ENCODE measurements at regions not wholly inside any gene's neighbourhood (a gene's known extent, or its start where the extent isn't known, plus 50 kb on each side); places are given as distances from the start of the nearest gene placed in this dataset.

- no peak for DNase-seq
- no peak for TF ChIP-seq CTCF (IDR thresholded peaks at IDR 0.05; ENCODE audit: low read depth, low read length)
Observed at GRCh38 chr14:53509276-53510244, 356.4 kb upstream of the DDHD1 start.

GRCh38 chr14:53501361-53502211 lies 348.5 kb upstream of the DDHD1 start:
- H3K4me3 ChIP-seq (ENCODE audit: low read depth, low read length) = no peak overlapping the region
- no peak for DNase-seq
- H3K4me1 ChIP-seq = no peaks in the 10 kb centered on the region
- no peak for TF ChIP-seq CTCF (IDR thresholded peaks at IDR 0.05; ENCODE audit: low read depth, low read length)
- H3K36me3 ChIP-seq = no peaks in the 10 kb centered on the region
- no peaks in the 10 kb centered on the region for H3K9me3 ChIP-seq
- H3K27me3 ChIP-seq = no peaks in the 10 kb centered on the region

More at GRCh38 chr14:53509276-53510244, 356.4 kb upstream of the DDHD1 start:
- Histone ChIP-seq H3K9me3 (no peaks in the 10 kb centered on the region), H3K4me1 (no peaks in the 10 kb centered on the region), H3K36me3 (no peaks in the 10 kb centered on the region), H3K4me3 (ENCODE audit: low read depth, low read length) (no peak overlapping the region), H3K27me3 (no peaks in the 10 kb centered on the region)

- Histone ChIP-seq H3K36me3 (no peaks in the 10 kb centered on the region), H3K9me3 (no peaks in the 10 kb centered on the region), H3K4me1 (no peaks in the 10 kb centered on the region), H3K4me3 (ENCODE audit: low read depth, low read length) (no peak overlapping the region), H3K27me3 (no peaks in the 10 kb centered on the region)
- TF ChIP-seq CTCF (IDR thresholded peaks at IDR 0.05; ENCODE audit: low read depth, low read length) = no peak
- no peak for DNase-seq
Observed at GRCh38 chr14:53500191-53500590, 347.1 kb upstream of the DDHD1 start.

GRCh38 chr14:53496668-53497067 lies 343.5 kb upstream of the DDHD1 start:
- Histone ChIP-seq H3K27me3 (no peaks in the 10 kb centered on the region), H3K36me3 (no peaks in the 10 kb centered on the region), H3K4me3 (ENCODE audit: low read depth, low read length) (no peak overlapping the region), H3K4me1 (no peaks in the 10 kb centered on the region), H3K9me3 (no peaks in the 10 kb centered on the region)
- DNase-seq = no peak
- TF ChIP-seq CTCF (IDR thresholded peaks at IDR 0.05; ENCODE audit: low read depth, low read length) = no peak

GRCh38 chr14:53495846-53496343 lies 342.8 kb upstream of the DDHD1 start:
- no peak for TF ChIP-seq CTCF (IDR thresholded peaks at IDR 0.05; ENCODE audit: low read depth, low read length)
- Histone ChIP-seq H3K36me3 (no peaks in the 10 kb centered on the region), H3K27me3 (no peaks in the 10 kb centered on the region), H3K4me1 (no peaks in the 10 kb centered on the region), H3K9me3 (no peaks in the 10 kb centered on the region), H3K4me3 (ENCODE audit: low read depth, low read length) (no peak overlapping the region)
- DNase-seq = no peak

Measured in BE2C (cell line).